GM12878 (cell line): ENCODE measurements at regions not wholly inside any gene's neighbourhood (a gene's known extent, or its start where the extent isn't known, plus 50 kb on each side); places are given as distances from the start of the nearest gene placed in this dataset.

Experiments
- ATAC-seq: fragments of 200-7000 bp; cut with Tn5 transposase; 3 replicates; pipeline ENCODE4 v1.9.1; 2020; ENCODE audit warnings: mild to moderate bottlenecking, moderate library complexity
- BruUV-seq: library from RNA; stranded (reverse); fragments of 400-500 nt; replicated peaks from 2 replicates; lab custom pipeline; 2021; lab: Mats Ljungman, UMichigan
- CTCF ChIA-PET: fragments of 300-600 bp; sonication (Branson Sonifier 250); formaldehyde crosslinking; extraction: SDS; loops from one replicate; lab custom pipeline; 2021; ENCODE audit warnings: inconsistent platforms; lab: Yijun Ruan, JAX
- POLR2A ChIA-PET: fragments of 350-600 bp; formaldehyde crosslinking; extraction: SDS; loops from one replicate; lab custom pipeline; 2021; ENCODE audit warnings: inconsistent platforms; lab: Charles Lee
- RAD21 ChIA-PET: fragments of 300-600 bp; sonication (Branson Sonifier 250); formaldehyde crosslinking; loops from one replicate; lab custom pipeline; 2023; ENCODE audit warnings: antibody characterized with exemption; ENCODE audit not compliant: unreplicated experiment; lab: Charles Lee
- SMC1A ChIA-PET: fragments of 300-600 bp; sonication (Branson Sonifier 250); formaldehyde crosslinking; loops from one replicate; lab custom pipeline; 2023; ENCODE audit not compliant: unreplicated experiment, uncharacterized antibody; lab: Charles Lee
- DNase-seq: peaks from one replicate; pipeline ENCODE4 v3.0.0-alpha.2; 2011; ENCODE audit warnings: low read depth, low spot score
- FAIRE-seq: peaks from 3 replicates; lab custom pipeline; 2011; peaks lifted over from hg19 to GRCh38; lab: Jason Lieb, UNC
- H2AFZ ChIP-seq: 2 replicates; pipeline ENCODE4 v1.6.0; 2011; ENCODE audit warnings: low read depth, low read length, control low read depth; ENCODE audit not compliant: control insufficient read depth
- H3K27ac ChIP-seq: 2 replicates; pipeline ENCODE4 v1.5.1; 2011; ENCODE audit warnings: control low read depth; ENCODE audit not compliant: control insufficient read depth, insufficient read depth
- H3K27me3 ChIP-seq, 2 experiments: replicated peaks in 1 of 2; 2 replicates each; pipeline versions ENCODE4 v1.6.0 to v1.6.1; 2011; ENCODE audit warnings: low read length in 1 of 2; ENCODE audit not compliant: control insufficient read depth in 2 of 2, insufficient read depth in 2 of 2
- H3K36me3 ChIP-seq, 2 experiments: 2 replicates each; pipeline ENCODE4 v1.5.1; 2011; ENCODE audit warnings: low read length in 1 of 2; ENCODE audit not compliant: control insufficient read depth in 2 of 2, insufficient read depth in 2 of 2
- H3K4me1 ChIP-seq: 2 replicates; pipeline ENCODE4 v1.6.1; 2011; ENCODE audit warnings: mild to moderate bottlenecking, low read length, moderate library complexity, mixed read lengths; ENCODE audit not compliant: control insufficient read depth, insufficient read depth
- H3K4me2 ChIP-seq: 2 replicates; pipeline ENCODE4 v1.6.0; 2011; ENCODE audit warnings: control low read depth; ENCODE audit not compliant: control insufficient read depth, insufficient read depth
- H3K4me3 ChIP-seq: fragments of 200-600 bp; sonication (generic); 2 replicates; pipeline ENCODE4 v1.5.1; 2016
- H3K79me2 ChIP-seq: 2 replicates; pipeline ENCODE4 v1.6.0; 2011; ENCODE audit warnings: low read length; ENCODE audit not compliant: control insufficient read depth, insufficient read depth
- H3K9ac ChIP-seq: 2 replicates; pipeline ENCODE4 v1.8.0; 2011; ENCODE audit warnings: low read length, control low read depth, mixed read lengths; ENCODE audit not compliant: control insufficient read depth, insufficient read depth
- H3K9me3 ChIP-seq: replicated peaks from 3 replicates; pipeline ENCODE4 v1.5.1; 2011; ENCODE audit warnings: mild to moderate bottlenecking, low read length; ENCODE audit not compliant: control insufficient read depth, insufficient read depth
- H4K20me1 ChIP-seq: 2 replicates; pipeline ENCODE4 v1.6.0; 2011; ENCODE audit not compliant: control insufficient read depth, insufficient read depth
- IRF3 ChIP-seq: fragments of 450-650 bp; IDR thresholded peaks from 2 replicates; pipeline ENCODE4 v1.6.1; 2014; ENCODE audit warnings: mild to moderate bottlenecking
- NFIC ChIP-seq: IDR thresholded peaks from 2 replicates; pipeline ENCODE4 v1.6.1; 2012; ENCODE audit warnings: low read depth, mild to moderate bottlenecking, inconsistent platforms, low read length, moderate library complexity
- NFYB ChIP-seq: IDR thresholded peaks from 2 replicates; pipeline ENCODE4 v1.6.1; 2011; ENCODE audit warnings: low read depth, mild to moderate bottlenecking, low read length, improper control_type of control experiment, moderate library complexity; ENCODE audit not compliant: insufficient read depth
- PAX5 ChIP-seq: IDR thresholded peaks from 2 replicates; pipeline ENCODE4 v1.6.1; 2011; ENCODE audit warnings: low read depth, low read length, borderline replicate concordance
- RELA ChIP-seq: fragments of 450-650 bp; IDR thresholded peaks from 2 replicates; pipeline ENCODE4 v1.8.0; 2014; ENCODE audit warnings: borderline replicate concordance; ENCODE audit not compliant: partially characterized antibody
- SKIL ChIP-seq: fragments of 450-650 bp; IDR thresholded peaks from 2 replicates; pipeline ENCODE4 v1.6.1; 2017; ENCODE audit warnings: mild to moderate bottlenecking, low read depth, inconsistent platforms; ENCODE audit not compliant: poor library complexity, severe bottlenecking
- TCF7 ChIP-seq: IDR thresholded peaks from 2 replicates; pipeline ENCODE4 v1.6.1; 2014; ENCODE audit warnings: antibody characterized with exemption, borderline replicate concordance
- in situ Hi-C: fragments of 300-500 bp; cut with MboI; formaldehyde crosslinking; loops from 9 replicates; pipeline ENCODE4 v1.14.3; 2018; ENCODE audit warnings: mixed read lengths
- intact Hi-C: fragments of 100-400 bp; cut with micrococcal nuclease; formaldehyde crosslinking; loops from one replicate; pipeline ENCODE4 v1.14.2; 2022; ENCODE audit not compliant: unreplicated experiment

DNA sequence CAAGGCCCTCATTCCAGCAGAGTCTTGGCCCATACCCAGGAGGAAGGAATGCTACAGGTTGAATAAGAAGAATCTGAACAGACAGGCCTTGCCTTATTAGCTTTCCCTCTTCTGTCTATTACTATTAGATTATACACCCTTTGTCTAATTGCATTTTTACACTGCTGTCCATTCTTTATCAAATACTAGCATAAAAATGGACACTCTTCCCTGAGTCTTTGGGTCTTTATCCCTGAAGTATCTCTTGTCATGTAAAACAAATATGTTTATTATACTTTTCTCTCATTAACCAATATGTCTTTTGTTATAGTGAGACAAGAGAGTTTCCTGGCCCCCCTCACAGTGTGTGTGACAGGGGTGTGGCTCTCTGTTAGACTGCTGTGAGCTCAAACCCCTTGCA lies 897.4 kb upstream of the SEL1L start:
- Histone ChIP-seq H3K79me2 (no peaks in the 10 kb centered on the region), H3K27me3 (no peaks in the 10 kb centered on the region), H3K9ac (no peak overlapping the region), H3K27ac (no peak overlapping the region), H4K20me1 (no peaks in the 10 kb centered on the region), H3K4me1 (no peaks in the 10 kb centered on the region), H3K36me3 (no peaks in the 10 kb centered on the region), H3K9me3 (no peaks in the 10 kb centered on the region), H2AFZ (no peak overlapping the region), H3K4me2 (no peak overlapping the region), H3K4me3 (no peak overlapping the region)
- BruUV-seq, result no TSS peak
- ATAC-seq, result no peak
- DNase-seq, result no peak
- no peak for FAIRE-seq
- intact Hi-C loops (no loop called here), in situ Hi-C loops (no loop called here)
- SMC1A ChIA-PET, result no interaction called here
- RAD21 ChIA-PET, result no interaction called here
- POLR2A ChIA-PET, result no interaction called here
- TF ChIP-seq SKIL, result no peak
- TF ChIP-seq RELA, result no peak
- TF ChIP-seq NFYB, result no peak
- TF ChIP-seq IRF3, result no peak
- TF ChIP-seq PAX5, result no peak
- no peak for TF ChIP-seq TCF7
- TF ChIP-seq NFIC, result no peak
- CTCF ChIA-PET, result no interaction called here
